Naive thymus-derived CD8-positive, alpha-beta T cell (primary cell): ENCODE measurements at regions not wholly inside any gene's neighbourhood (a gene's known extent, or its start where the extent isn't known, plus 50 kb on each side); places are given as distances from the start of the nearest gene placed in this dataset.

Experiments used
- ATAC-seq, 2 donors: fragments of 150-1000 bp; cut with Tn5 transposase in 1 of 2; sonication (Bioruptor Pico), chemical (Tn5 transposase) in 1 of 2; 1 replicate in 1 of 2; 2 replicates in 1 of 2; pipeline ENCODE4 v1.10.0; 2021; ENCODE audit warnings: mild to moderate bottlenecking in 2 of 2, moderate library complexity in 2 of 2
- POLR2A ChIA-PET: fragments of 350-600 bp; sonication (Branson Sonifier 250); formaldehyde crosslinking; loops from one replicate; lab custom pipeline; 2021; ENCODE audit warnings: antibody characterized with exemption; lab: Charles Lee
- DNase-seq, 10 donors: peaks; one replicate each; pipeline versions ENCODE4 v3.0.0 to v3.0.0-alpha.2; 2020 to 2022
- H3K27ac Mint-ChIP-seq, 10 donors: one replicate each; pipeline ENCODE4 v1.8.0; 2020 to 2022; ENCODE audit warnings: mild to moderate bottlenecking in 10 of 10, mixed read lengths in 10 of 10, moderate library complexity in 4 of 10, inconsistent platforms in 1 of 10
- H3K27me3 Mint-ChIP-seq, 5 donors: one replicate each; pipeline ENCODE4 v1.8.0; 2021 to 2022; ENCODE audit warnings: mixed read lengths in 5 of 5
- H3K36me3 Mint-ChIP-seq, 3 donors: one replicate each; pipeline ENCODE4 v1.8.0; 2020 to 2022; ENCODE audit warnings: mixed read lengths in 3 of 3, mild to moderate bottlenecking in 2 of 3, inconsistent platforms in 1 of 3
- H3K4me1 Mint-ChIP-seq, 4 donors: one replicate each; pipeline ENCODE4 v1.8.0; 2021 to 2022; ENCODE audit warnings: mixed read lengths in 4 of 4
- H3K4me3 Mint-ChIP-seq, 10 donors: one replicate each; pipeline ENCODE4 v1.8.0; 2020 to 2022; ENCODE audit warnings: mild to moderate bottlenecking in 10 of 10, mixed read lengths in 10 of 10, moderate library complexity in 6 of 10, inconsistent platforms in 1 of 10
- H3K9me3 Mint-ChIP-seq, 9 donors: one replicate each; pipeline ENCODE4 v1.8.0; 2020 to 2022; ENCODE audit warnings: mixed read lengths in 9 of 9, mild to moderate bottlenecking in 3 of 9, inconsistent platforms in 1 of 9, moderate library complexity in 1 of 9

DNA sequence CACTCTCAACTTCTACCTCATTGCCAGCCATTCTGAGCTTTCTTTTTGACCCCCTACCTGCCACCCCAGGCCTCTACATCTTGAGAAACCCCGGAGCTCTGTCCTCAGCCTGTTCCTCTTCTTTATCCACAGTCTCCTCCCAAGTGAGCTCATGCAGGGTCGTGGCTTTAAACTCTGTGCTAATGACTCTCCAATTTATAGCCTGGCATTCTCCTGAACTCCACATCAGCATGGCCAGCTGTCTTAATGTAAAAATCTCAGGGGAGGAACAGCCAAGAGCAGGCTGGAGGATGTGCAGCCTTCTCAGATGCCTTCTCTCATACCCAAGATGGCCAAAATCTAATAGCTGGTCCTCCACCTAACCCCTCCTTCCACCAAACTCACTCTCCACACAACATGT lies 84.2 kb downstream of the CCDC185 start:
- DNase-seq (no peak), ATAC-seq (no peak)
- Mint-ChIP-seq H3K4me3 (no peak overlapping the region), H3K27me3 (peaks cover 15 to 41% (median 31%) of the 10 kb centered on the region in 5 donors), H3K4me1 (peaks cover 0 to 4% (median 2%) of the 10 kb centered on the region in 4 donors), H3K9me3 (no peaks in the 10 kb centered on the region), H3K36me3 (no peaks in the 10 kb centered on the region), H3K27ac (no peak overlapping the region)
- POLR2A ChIA-PET = no interaction called here

DNA sequence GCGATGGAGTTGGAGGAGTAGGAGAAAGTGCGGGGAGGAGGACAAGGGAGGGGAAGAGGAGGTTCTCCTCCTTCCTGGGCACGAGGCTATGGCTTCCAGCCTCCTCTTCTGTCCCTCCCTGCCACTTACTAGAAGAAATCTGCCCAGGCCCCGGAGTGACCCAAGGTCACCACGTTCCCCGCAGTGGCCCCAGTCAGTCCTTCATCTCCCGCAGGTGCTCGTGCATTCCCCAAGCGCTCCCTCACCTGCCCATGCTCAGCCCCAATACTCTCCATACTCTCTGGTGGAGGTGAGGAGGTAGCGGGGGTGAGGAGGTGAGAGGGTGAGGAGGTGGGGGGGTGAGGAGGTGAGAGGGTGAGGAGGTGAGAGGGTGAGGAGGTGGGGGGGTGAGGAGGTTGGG lies 85.4 kb downstream of the CCDC185 start:
- Mint-ChIP-seq H3K4me3 (no peak overlapping the region), H3K27me3 (peaks cover 15 to 41% (median 31%) of the 10 kb centered on the region in 5 donors), H3K27ac (no peak overlapping the region), H3K36me3 (no peaks in the 10 kb centered on the region), H3K9me3 (no peaks in the 10 kb centered on the region), H3K4me1 (peaks cover 0 to 8% (median 3%) of the 10 kb centered on the region in 4 donors)
- no peak for DNase-seq
- POLR2A ChIA-PET = no interaction called here
- ATAC-seq = no peak

DNA sequence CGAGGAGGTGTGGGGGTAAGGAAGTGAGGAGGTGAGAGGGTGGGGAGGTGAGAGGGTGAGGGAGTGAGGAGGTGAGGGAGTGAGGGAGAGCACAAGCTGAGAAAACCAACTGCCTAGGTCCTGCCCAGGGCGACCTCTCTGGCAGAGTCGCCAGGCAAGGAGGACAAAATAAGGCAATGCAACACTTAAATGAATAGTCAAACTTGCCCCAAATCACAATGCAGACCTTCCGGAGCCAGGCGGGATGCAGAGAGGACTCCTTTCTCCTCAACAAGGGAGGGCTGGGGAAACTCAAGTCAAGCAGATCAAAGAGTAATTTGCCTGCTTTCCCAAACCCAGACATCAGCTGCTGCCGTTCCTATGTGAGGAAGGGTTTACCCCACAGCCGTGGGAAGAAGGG lies 86.0 kb downstream of the CCDC185 start:
- no peak overlapping the region for H3K4me3 Mint-ChIP-seq
- H3K4me1 Mint-ChIP-seq = peaks cover 0 to 8% (median 3%) of the 10 kb centered on the region in 4 donors
- POLR2A ChIA-PET = no interaction called here
- H3K36me3 Mint-ChIP-seq = no peaks in the 10 kb centered on the region
- ATAC-seq (no peak), DNase-seq (no peak)
- H3K9me3 Mint-ChIP-seq = no peaks in the 10 kb centered on the region
- H3K27me3 Mint-ChIP-seq = peaks cover 15 to 41% (median 31%) of the 10 kb centered on the region in 5 donors
- no peak overlapping the region for H3K27ac Mint-ChIP-seq

DNA sequence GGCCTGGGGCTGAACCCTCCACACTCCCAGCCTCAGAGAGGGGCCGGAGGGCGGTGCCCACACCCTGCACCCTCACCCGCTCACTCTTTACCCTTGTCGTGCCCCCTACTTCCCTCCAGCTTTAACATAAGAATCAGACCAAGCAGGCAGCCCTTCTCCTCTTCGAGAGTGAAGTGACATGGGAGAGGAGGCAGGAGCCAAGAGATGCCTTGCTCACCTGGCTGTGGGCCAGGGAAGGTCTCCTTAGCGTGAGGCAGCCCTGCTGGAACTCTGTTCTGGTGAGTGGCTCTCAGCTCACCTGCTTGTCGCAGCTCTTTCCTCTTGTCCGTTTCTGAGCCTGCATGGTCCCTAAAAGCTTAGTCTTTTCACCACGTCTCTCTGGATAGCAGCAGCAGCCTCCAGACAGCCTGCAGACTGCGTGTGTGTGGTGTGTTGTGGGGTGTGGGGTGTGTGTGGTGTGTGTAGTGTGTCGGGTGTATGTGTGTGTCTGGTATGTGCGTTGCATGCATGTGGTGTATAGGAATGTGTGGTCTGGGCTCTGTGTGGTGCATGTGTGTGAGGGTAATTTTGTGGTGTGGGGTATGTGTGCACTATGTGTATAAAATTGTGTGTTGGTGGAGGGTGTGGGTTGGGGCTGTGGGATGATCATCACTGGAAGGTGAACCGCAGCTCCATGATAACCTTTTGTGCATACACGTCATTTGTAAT lies 86.7 kb downstream of the CCDC185 start:
- Mint-ChIP-seq H3K27me3 (peaks cover 15 to 41% (median 30%) of the 10 kb centered on the region in 5 donors), H3K4me3 (no peak overlapping the region), H3K9me3 (no peaks in the 10 kb centered on the region), H3K27ac (no peak overlapping the region), H3K36me3 (no peaks in the 10 kb centered on the region), H3K4me1 (peaks cover 0 to 8% (median 3%) of the 10 kb centered on the region in 4 donors)
- DNase-seq = no peak
- POLR2A ChIA-PET = no interaction called here
- ATAC-seq = no peak

DNA sequence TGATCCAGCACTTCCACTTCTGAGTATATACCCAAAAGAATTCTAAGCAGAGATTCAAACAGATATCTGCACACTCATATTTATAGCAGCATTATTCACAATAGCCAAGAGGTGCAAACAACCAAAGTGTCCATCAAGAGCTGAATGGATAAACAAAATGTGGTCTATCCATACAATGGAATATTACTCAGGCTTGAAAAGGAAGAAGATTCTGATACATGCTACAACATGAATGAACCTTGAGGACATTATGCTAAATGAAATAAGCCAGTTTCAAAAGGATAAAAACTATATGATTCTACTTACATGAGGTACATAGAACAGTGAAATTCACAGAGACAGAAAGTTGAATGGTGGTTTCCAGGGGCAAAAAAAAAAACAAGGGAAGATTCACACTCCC lies 88.9 kb downstream of the CCDC185 start:
- H3K27ac Mint-ChIP-seq = no peak overlapping the region
- H3K9me3 Mint-ChIP-seq = no peaks in the 10 kb centered on the region
- ATAC-seq = no peak
- peaks cover 10 to 27% (median 19%) of the 10 kb centered on the region in 5 donors for H3K27me3 Mint-ChIP-seq
- DNase-seq = no peak
- H3K4me1 Mint-ChIP-seq = peaks cover 4 to 10% (median 9%) of the 10 kb centered on the region in 4 donors
- no peak overlapping the region for H3K4me3 Mint-ChIP-seq
- POLR2A ChIA-PET = no interaction called here
- H3K36me3 Mint-ChIP-seq = no peaks in the 10 kb centered on the region

DNA sequence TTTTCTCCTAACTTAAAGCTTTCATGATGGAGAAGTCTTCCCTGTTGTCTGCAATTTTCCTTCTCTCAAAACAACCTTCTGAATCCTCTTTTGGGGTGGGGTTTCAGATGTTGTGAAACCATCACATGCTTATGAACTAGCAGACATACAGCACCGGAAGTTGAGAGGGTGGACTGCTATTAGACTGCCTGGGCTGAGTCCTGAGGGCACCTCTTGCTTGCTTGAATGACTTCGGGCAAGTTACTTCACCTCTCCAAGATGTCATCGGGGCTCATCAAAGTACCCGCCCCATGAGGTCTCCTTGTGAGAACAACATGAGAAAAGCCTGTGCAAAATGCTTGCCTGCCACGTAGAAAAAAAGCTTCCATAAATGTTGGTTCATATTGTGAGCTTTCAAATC lies 89.6 kb downstream of the CCDC185 start:
- peak overlapping the region in 1 of 10 donors; percentile 30 for H3K27ac Mint-ChIP-seq
- ATAC-seq = no peak
- peaks cover 3 to 15% (median 9%) of the 10 kb centered on the region in 4 donors for H3K4me1 Mint-ChIP-seq
- H3K9me3 Mint-ChIP-seq = no peaks in the 10 kb centered on the region
- H3K36me3 Mint-ChIP-seq = no peaks in the 10 kb centered on the region
- no peak overlapping the region for H3K4me3 Mint-ChIP-seq
- DNase-seq = no peak
- POLR2A ChIA-PET = interaction anchor here (0.7 kb wide), 1 partner anchor 379 kb away, joined by 3 read pairs; no protein-coding TSS in a partner anchor
- peaks cover 8 to 20% (median 13%) of the 10 kb centered on the region in 5 donors for H3K27me3 Mint-ChIP-seq

DNA sequence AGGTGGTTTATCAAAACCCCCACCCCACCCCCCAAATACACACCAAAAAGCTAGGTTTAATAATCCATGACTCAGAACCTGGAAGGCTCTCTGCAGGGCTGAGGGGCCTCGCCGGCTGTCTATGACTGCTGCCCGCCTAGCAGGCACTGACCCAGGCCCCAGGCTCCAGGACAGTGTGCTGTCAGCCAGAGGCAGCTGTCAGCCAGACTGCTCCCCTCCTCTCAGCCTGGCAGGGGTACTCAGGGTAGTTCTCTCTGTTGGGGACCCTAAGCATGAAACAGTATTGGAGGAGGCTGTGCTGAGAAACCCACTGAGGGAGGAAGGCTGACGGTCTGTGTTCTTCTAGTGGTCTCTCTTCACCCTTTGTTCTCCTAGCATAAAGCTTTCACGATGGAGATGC lies 90.3 kb downstream of the CCDC185 start:
- peaks cover 4 to 13% (median 8%) of the 10 kb centered on the region in 5 donors for H3K27me3 Mint-ChIP-seq
- no peak for ATAC-seq
- H3K9me3 Mint-ChIP-seq = no peaks in the 10 kb centered on the region
- DNase-seq = no peak
- H3K36me3 Mint-ChIP-seq = no peaks in the 10 kb centered on the region
- POLR2A ChIA-PET = no interaction called here
- no peak overlapping the region for H3K4me3 Mint-ChIP-seq
- H3K27ac Mint-ChIP-seq = no peak overlapping the region
- peaks cover 0 to 15% (median 10%) of the 10 kb centered on the region in 4 donors for H3K4me1 Mint-ChIP-seq

DNA sequence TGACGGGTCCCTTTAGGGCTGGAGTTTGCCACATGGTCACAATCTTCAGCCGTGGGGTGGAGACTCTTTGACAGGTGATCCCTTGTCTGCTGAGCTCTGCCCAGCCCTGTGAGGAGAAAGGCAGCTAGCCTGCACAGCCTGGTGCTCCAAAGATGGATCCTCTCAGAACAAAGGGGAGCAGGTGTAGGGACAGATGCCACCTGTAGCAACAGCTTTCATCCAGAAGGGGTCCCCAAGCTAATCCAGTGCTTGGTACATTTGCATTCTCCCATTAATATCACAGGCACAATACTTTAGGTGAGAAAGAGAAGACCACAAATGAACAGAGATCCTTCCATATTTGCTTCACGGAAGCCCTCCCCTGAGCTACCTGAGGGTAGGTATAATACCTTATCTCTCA lies 93.2 kb downstream of the CCDC185 start:
- Mint-ChIP-seq H3K4me3 (no peak overlapping the region), H3K9me3 (no peaks in the 10 kb centered on the region), H3K27ac (peak overlapping the region in 3 of 10 donors; percentile 5 to 53 (median 36)), H3K36me3 (no peaks in the 10 kb centered on the region), H3K4me1 (peaks cover 0 to 25% (median 9%) of the 10 kb centered on the region in 4 donors), H3K27me3 (peaks cover 0 to 3% (median 1%) of the 10 kb centered on the region in 5 donors)
- ATAC-seq = peak in 1 of 2 donors; percentile 25
- POLR2A ChIA-PET = no interaction called here
- no peak for DNase-seq

DNA sequence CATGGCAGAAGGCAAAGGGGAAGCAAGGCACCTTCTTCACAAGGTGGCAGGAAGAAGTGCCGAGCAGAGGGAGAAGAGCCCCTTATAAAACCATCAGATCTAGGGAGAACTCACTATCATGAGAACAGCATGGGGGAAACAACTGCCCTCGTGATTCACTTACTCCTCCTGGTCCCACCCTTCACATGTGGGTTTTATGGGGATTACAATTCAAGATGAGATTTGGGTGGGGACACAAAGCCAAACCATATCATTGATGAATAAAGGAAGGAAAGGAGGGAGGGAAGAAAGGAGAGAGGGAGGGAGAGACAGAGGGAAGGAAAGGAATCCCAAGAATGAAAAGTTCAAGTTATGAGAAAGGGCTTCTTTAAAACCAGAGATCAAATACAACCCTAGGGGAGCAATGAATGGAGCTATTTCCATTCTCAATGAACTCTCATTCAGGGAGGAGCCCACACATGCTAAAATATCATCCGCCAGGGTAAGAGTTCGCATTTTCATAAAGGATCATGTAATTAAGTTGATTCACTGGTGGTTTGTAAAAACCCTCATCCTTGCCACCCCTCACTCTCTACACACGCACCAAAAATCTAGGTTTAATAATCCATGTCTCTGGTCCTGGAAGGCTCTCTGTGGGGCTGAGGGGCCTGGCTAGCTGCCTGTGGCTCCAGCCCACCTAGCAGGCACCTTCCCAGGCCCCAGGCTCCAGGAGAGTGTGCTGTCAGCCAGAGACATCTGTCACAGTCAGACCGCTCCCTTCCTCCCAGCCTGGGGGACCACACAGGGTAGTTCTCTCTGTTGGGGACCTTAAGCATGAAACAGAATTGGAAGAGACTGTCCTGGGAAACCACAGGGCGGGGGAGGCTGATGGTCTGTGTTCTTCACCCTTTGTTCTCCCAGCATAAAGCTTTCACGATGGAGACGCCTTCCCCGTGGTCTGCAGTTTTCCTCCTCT lies 94.0 kb downstream of the CCDC185 start:
- ATAC-seq (no peak), DNase-seq (no peak)
- Mint-ChIP-seq H3K36me3 (no peaks in the 10 kb centered on the region), H3K4me1 (peaks cover 0 to 27% (median 9%) of the 10 kb centered on the region in 4 donors), H3K4me3 (no peak overlapping the region), H3K27me3 (peaks cover 0 to 1% (median 0%) of the 10 kb centered on the region in 5 donors), H3K9me3 (no peaks in the 10 kb centered on the region), H3K27ac (peak overlapping the region in 2 of 10 donors; percentile 5 to 53)
- POLR2A ChIA-PET = no interaction called here

DNA sequence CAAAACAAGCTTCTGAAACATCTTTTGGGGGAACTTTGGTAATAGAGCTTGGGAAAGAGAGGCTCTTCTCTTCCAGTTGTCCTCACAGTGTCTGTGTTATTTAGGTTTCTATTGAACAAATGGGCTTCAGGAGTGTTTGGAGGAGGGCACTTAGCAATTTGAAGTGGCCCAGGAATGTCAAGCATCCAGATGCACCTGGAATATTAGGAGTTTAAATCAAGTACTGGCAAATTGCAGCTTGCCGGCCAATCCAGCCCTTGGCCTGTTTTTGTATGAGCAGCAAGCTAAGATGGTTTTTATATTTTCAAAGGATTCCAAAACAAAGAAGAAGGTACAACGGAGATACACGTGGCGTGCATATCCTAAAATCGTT lies 94.7 kb downstream of the CCDC185 start:
- no peaks in the 10 kb centered on the region for H3K9me3 Mint-ChIP-seq
- H3K27ac Mint-ChIP-seq = no peak overlapping the region
- H3K36me3 Mint-ChIP-seq = no peaks in the 10 kb centered on the region
- H3K27me3 Mint-ChIP-seq = peaks cover 0 to 1% (median 0%) of the 10 kb centered on the region in 5 donors
- POLR2A ChIA-PET = no interaction called here
- no peak for DNase-seq
- peaks cover 0 to 27% (median 6%) of the 10 kb centered on the region in 4 donors for H3K4me1 Mint-ChIP-seq
- ATAC-seq = no peak
- H3K4me3 Mint-ChIP-seq = no peak overlapping the region

DNA sequence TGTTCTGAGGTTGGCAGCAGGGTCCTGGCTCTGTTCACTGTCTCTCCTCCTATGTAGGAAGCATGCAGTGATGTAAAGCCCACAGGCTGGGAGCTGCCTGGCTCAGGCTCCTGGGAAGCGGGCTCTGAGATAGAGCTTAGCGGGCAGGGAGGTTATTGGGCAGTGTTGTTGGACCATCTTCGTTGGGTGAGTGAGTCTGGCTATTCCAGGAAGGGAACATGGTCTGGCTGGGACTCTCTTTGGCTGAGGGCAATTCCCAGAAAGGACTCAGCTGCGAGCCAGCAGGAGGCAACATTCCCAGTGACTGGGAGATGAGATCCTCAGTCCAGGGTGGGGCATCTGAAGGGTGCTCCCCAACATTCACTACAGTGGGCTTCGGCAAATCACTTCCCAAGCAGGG lies 96.2 kb downstream of the CCDC185 start:
- ATAC-seq (no peak), DNase-seq (no peak)
- no peak overlapping the region for H3K27ac Mint-ChIP-seq
- POLR2A ChIA-PET = no interaction called here
- H3K4me3 Mint-ChIP-seq = no peak overlapping the region
- peaks cover 0 to 1% (median 0%) of the 10 kb centered on the region in 5 donors for H3K27me3 Mint-ChIP-seq
- H3K36me3 Mint-ChIP-seq = no peaks in the 10 kb centered on the region
- H3K4me1 Mint-ChIP-seq = peaks cover 0 to 27% (median 5%) of the 10 kb centered on the region in 4 donors
- H3K9me3 Mint-ChIP-seq = no peaks in the 10 kb centered on the region

DNA sequence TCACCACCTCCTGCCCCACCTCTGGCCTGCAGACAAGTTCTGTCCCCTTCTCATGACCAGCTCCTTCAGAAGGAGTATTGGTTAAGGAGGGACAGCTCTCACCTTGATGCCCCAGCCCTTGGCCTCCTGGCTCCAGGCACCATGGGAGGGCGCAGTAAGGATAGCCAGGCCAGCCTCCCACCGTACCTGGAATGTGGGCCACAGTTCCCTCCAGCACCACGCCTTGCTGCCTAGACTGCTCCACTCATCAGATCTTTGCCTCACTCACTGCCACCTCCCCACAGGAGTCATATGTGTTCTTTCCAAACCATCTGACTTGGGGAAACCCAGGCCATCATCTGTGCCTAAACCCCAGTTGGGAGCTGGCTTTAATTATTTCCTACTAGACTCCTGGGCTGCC lies 97.0 kb downstream of the CCDC185 start:
- no peaks in the 10 kb centered on the region for H3K9me3 Mint-ChIP-seq
- H3K4me1 Mint-ChIP-seq = peaks cover 0 to 27% (median 5%) of the 10 kb centered on the region in 4 donors
- POLR2A ChIA-PET = no interaction called here
- H3K27me3 Mint-ChIP-seq = peaks cover 0 to 1% (median 0%) of the 10 kb centered on the region in 5 donors
- DNase-seq = no peak
- H3K36me3 Mint-ChIP-seq = no peaks in the 10 kb centered on the region
- ATAC-seq = no peak
- no peak overlapping the region for H3K4me3 Mint-ChIP-seq
- H3K27ac Mint-ChIP-seq = no peak overlapping the region
